Lower leg skin (tissue), 3 donors: ENCODE measurements at regions not wholly inside any gene's neighbourhood (a gene's known extent, or its start where the extent isn't known, plus 50 kb on each side); places are given as distances from the start of the nearest gene placed in this dataset.

Experiments
- CTCF ChIP-seq, 3 donors: fragments of 450-650 bp; IDR thresholded peaks; one replicate each; pipeline ENCODE4 v1.5.1; 2016; ENCODE audit warnings: antibody characterized with exemption in 3 of 3, mild to moderate bottlenecking in 3 of 3, moderate library complexity in 2 of 3
- POLR2A ChIP-seq, 2 donors: fragments of 450-650 bp; IDR thresholded peaks; one replicate each; pipeline ENCODE4 v1.6.1; 2016 to 2017; ENCODE audit warnings: antibody characterized with exemption in 2 of 2, mild to moderate bottlenecking in 1 of 2, moderate library complexity in 1 of 2

- no peak for TF ChIP-seq POLR2A (IDR thresholded peaks at IDR 0.05)
- no peak for TF ChIP-seq CTCF (IDR thresholded peaks at IDR 0.05)
Measured at GRCh38 chr12:58296863-58297262, 355.5 kb downstream of the ATP23 start.
